ENCODE measurements at regions not wholly inside any gene's neighbourhood (a gene's known extent, or its start where the extent isn't known, plus 50 kb on each side); places are given as distances from the start of the nearest gene placed in this dataset.

GRCh38 chr1:208793861-208794345, 549.7 kb upstream of the PLXNA2 start:
- H3K27ac Mint-ChIP-seq = no peak overlapping the region
- peaks cover 4% of the 10 kb centered on the region for H3K27me3 Mint-ChIP-seq
- DNase-seq (no peak), ATAC-seq (ENCODE audit: poor library complexity) (no peak)
- no peaks in the 10 kb centered on the region for H3K9me3 Mint-ChIP-seq
- no peak for TF ChIP-seq CTCF (IDR thresholded peaks at IDR 0.05)
- Histone ChIP-seq H3K9me3 (ENCODE audit: control insufficient read depth in 1 of 2, insufficient read depth in 1 of 2, low read length in 2 of 2) (no peaks in the 10 kb centered on the region), H3K27ac (ENCODE audit: low read depth in 1 of 2, low read length in 2 of 2) (no peak overlapping the region), H3K36me3 (ENCODE audit: insufficient read depth, low read length) (no peaks in the 10 kb centered on the region), H3K4me3 (ENCODE audit: low read length) (no peak overlapping the region), H3K27me3 (ENCODE audit: control insufficient read depth in 1 of 2, insufficient read depth in 2 of 2, low read length in 2 of 2) (no peaks in the 10 kb centered on the region), H3K4me1 (ENCODE audit: insufficient read depth, low read length) (no peaks in the 10 kb centered on the region)
- CTCF ChIA-PET = no interaction called here
- POLR2A ChIA-PET = no interaction called here
- no peak overlapping the region for H3K4me3 Mint-ChIP-seq
- intact Hi-C loops (cut with DNase I, micrococcal nuclease) = no loop called here
- no peaks in the 10 kb centered on the region for H3K36me3 Mint-ChIP-seq (ENCODE audit: low read depth)
- H3K4me1 Mint-ChIP-seq (ENCODE audit: low read depth) = no peaks in the 10 kb centered on the region

- TF ChIP-seq CTCF (IDR thresholded peaks at IDR 0.05) = no peak
- no peak for ATAC-seq (ENCODE audit: poor library complexity)
- Histone ChIP-seq H3K27me3 (ENCODE audit: control insufficient read depth in 1 of 2, insufficient read depth in 2 of 2, low read length in 2 of 2) (no peaks in the 10 kb centered on the region), H3K27ac (ENCODE audit: low read depth in 1 of 2, low read length in 2 of 2) (no peak overlapping the region), H3K36me3 (ENCODE audit: insufficient read depth, low read length) (no peaks in the 10 kb centered on the region), H3K4me1 (ENCODE audit: insufficient read depth, low read length) (no peaks in the 10 kb centered on the region), H3K9me3 (ENCODE audit: control insufficient read depth in 1 of 2, insufficient read depth in 1 of 2, low read length in 2 of 2) (no peaks in the 10 kb centered on the region), H3K4me3 (ENCODE audit: low read length) (no peak overlapping the region)
- Mint-ChIP-seq H3K27ac (no peak overlapping the region), H3K27me3 (peaks cover 10% of the 10 kb centered on the region), H3K9me3 (no peaks in the 10 kb centered on the region), H3K4me3 (no peak overlapping the region), H3K4me1 (ENCODE audit: low read depth) (no peaks in the 10 kb centered on the region), H3K36me3 (ENCODE audit: low read depth) (no peaks in the 10 kb centered on the region)
- DNase-seq = no peak
- CTCF ChIA-PET = no interaction called here
- POLR2A ChIA-PET = no interaction called here
- intact Hi-C loops (cut with DNase I, micrococcal nuclease) = no loop called here
Observed at GRCh38 chr1:208799186-208799585, 555.0 kb upstream of the PLXNA2 start.

- H3K9me3 Mint-ChIP-seq = peaks cover 10% of the 10 kb centered on the region
- DNase-seq (no peak), ATAC-seq (ENCODE audit: poor library complexity) (no peak)
- ChIA-PET POLR2A (no interaction called here), CTCF (no interaction called here)
- no peaks in the 10 kb centered on the region for H3K36me3 Mint-ChIP-seq (ENCODE audit: low read depth)
- Histone ChIP-seq H3K36me3 (ENCODE audit: insufficient read depth, low read length) (no peaks in the 10 kb centered on the region), H3K9me3 (ENCODE audit: control insufficient read depth in 1 of 2, insufficient read depth in 1 of 2, low read length in 2 of 2) (no peaks in the 10 kb centered on the region), H3K4me3 (ENCODE audit: low read length) (no peak overlapping the region), H3K4me1 (ENCODE audit: insufficient read depth, low read length) (no peaks in the 10 kb centered on the region), H3K27ac (ENCODE audit: low read depth in 1 of 2, low read length in 2 of 2) (no peak overlapping the region), H3K27me3 (ENCODE audit: control insufficient read depth in 1 of 2, insufficient read depth in 2 of 2, low read length in 2 of 2) (no peaks in the 10 kb centered on the region)
- H3K27ac Mint-ChIP-seq = no peak overlapping the region
- intact Hi-C loops (cut with DNase I, micrococcal nuclease) = no loop called here
- no peaks in the 10 kb centered on the region for H3K4me1 Mint-ChIP-seq (ENCODE audit: low read depth)
- no peak overlapping the region for H3K4me3 Mint-ChIP-seq
- no peak for TF ChIP-seq CTCF (IDR thresholded peaks at IDR 0.05)
- peaks cover 6% of the 10 kb centered on the region for H3K27me3 Mint-ChIP-seq
Observed at GRCh38 chr1:208803011-208803811, 559.0 kb upstream of the PLXNA2 start.
